GM23248 (cell line): ENCODE measurements at regions not wholly inside any gene's neighbourhood (a gene's known extent, or its start where the extent isn't known, plus 50 kb on each side); places are given as distances from the start of the nearest gene placed in this dataset.

Source experiments
- DNase-seq: peaks from one replicate; pipeline ENCODE4 v3.0.0-alpha.2; 2015
- H2AFZ ChIP-seq: fragments of 200-600 bp; sonication (generic); 2 replicates; pipeline ENCODE4 v1.6.1; 2016; ENCODE audit warnings: antibody characterized with exemption
- H3F3A ChIP-seq: fragments of 200-600 bp; sonication (generic); 2 replicates; pipeline ENCODE4 v1.6.1; 2016; ENCODE audit warnings: mild to moderate bottlenecking, antibody characterized with exemption, mixed run types; ENCODE audit not compliant: insufficient read depth
- H3K27ac ChIP-seq: fragments of 200-600 bp; sonication (generic); 2 replicates; pipeline ENCODE4 v1.5.1; 2016; ENCODE audit warnings: mild to moderate bottlenecking
- H3K27me3 ChIP-seq: fragments of 200-600 bp; sonication (generic); replicated peaks from 2 replicates; pipeline ENCODE4 v1.6.1; 2016; ENCODE audit warnings: mild to moderate bottlenecking; ENCODE audit not compliant: insufficient read depth
- H3K36me3 ChIP-seq: fragments of 200-600 bp; sonication (generic); 2 replicates; pipeline ENCODE4 v1.6.1; 2016; ENCODE audit warnings: low read depth, mild to moderate bottlenecking
- H3K4me1 ChIP-seq: fragments of 200-600 bp; sonication (generic); 2 replicates; pipeline ENCODE4 v1.6.1; 2016; ENCODE audit warnings: mild to moderate bottlenecking; ENCODE audit not compliant: insufficient read depth
- H3K4me2 ChIP-seq: fragments of 200-600 bp; sonication (generic); one replicate; pipeline ENCODE4 v1.6.1; 2016; ENCODE audit warnings: mild to moderate bottlenecking; ENCODE audit not compliant: unreplicated experiment
- H3K4me3 ChIP-seq: fragments of 200-600 bp; sonication (generic); 2 replicates; pipeline ENCODE4 v1.5.1; 2016; ENCODE audit warnings: mild to moderate bottlenecking
- H3K79me2 ChIP-seq: fragments of 200-600 bp; sonication (generic); 2 replicates; pipeline ENCODE4 v1.6.1; 2016; ENCODE audit warnings: mild to moderate bottlenecking; ENCODE audit not compliant: insufficient read depth
- H3K9ac ChIP-seq: fragments of 200-600 bp; sonication (generic); 2 replicates; pipeline ENCODE4 v1.6.1; 2016; ENCODE audit warnings: mild to moderate bottlenecking
- H3K9me2 ChIP-seq: fragments of 200-600 bp; sonication (generic); 2 replicates; pipeline ENCODE4 v1.6.1; 2016; ENCODE audit warnings: mixed run types, mild to moderate bottlenecking, moderate library complexity; ENCODE audit not compliant: insufficient read depth
- H3K9me3 ChIP-seq: fragments of 200-600 bp; sonication (generic); one replicate; pipeline ENCODE4 v1.6.1; 2017; ENCODE audit warnings: low read depth
- H4K20me1 ChIP-seq: fragments of 200-600 bp; sonication (generic); 2 replicates; pipeline ENCODE4 v1.6.0; 2016; ENCODE audit not compliant: insufficient read depth
- EZH2 ChIP-seq: fragments of 200-600 bp; sonication (generic); IDR thresholded peaks from 2 replicates; pipeline ENCODE4 v1.6.1; 2018; ENCODE audit warnings: antibody characterized with exemption, mild to moderate bottlenecking; ENCODE audit not compliant: insufficient read depth, poor library complexity, severe bottlenecking
- EZH2phosphoT487 ChIP-seq: fragments of 200-600 bp; sonication (generic); IDR thresholded peaks from 2 replicates; pipeline ENCODE4 v1.6.1; 2018; ENCODE audit warnings: antibody characterized with exemption, moderate library complexity, mild to moderate bottlenecking, low read depth; ENCODE audit not compliant: insufficient read depth
- WGBS, 2 experiments: methylation state at CpG; one replicate each; pipeline ENCODE4 v1.1.6; 2015 to 2017; ENCODE audit warnings: low lambda C conversion rate in 2 of 2, low coverage in 1 of 2; ENCODE audit errors: missing lambda C conversion rate in 2 of 2; 5-methylcytosine and 5-hydroxymethylcytosine counted together
- in situ Hi-C: fragments of 300-500 bp; cut with MboI; formaldehyde crosslinking; loops from 2 replicates; pipeline ENCODE4 v1.15.0; 2020

DNA sequence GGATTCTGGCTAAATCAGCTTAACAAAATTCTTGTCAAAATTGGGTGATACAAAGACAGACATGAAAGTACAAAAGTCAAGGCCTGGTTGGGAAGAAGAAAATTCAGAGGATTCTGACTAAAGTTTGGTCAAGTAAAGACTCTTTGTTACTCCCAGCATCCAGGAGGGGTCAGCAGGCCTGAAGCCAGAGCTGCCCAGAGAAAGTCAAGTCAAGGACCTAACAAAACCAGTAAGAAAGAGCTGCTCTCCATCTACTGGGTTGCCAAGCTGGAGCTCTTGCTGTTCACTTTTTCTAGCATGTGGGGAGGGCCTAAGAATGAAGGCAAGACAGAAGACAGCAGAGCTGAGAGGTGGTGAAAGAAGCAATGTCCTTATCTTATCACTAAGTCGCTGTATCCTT, 143.3 kb downstream of the C1D start:
- Histone ChIP-seq H3K9me2 (no peaks in the 10 kb centered on the region), H3K27me3 (no peaks in the 10 kb centered on the region), H3K9me3 (no peaks in the 10 kb centered on the region), H3F3A (peaks cover 22% of the 10 kb centered on the region), H3K4me1 (peaks cover 17% of the 10 kb centered on the region), H3K79me2 (no peaks in the 10 kb centered on the region), H4K20me1 (no peaks in the 10 kb centered on the region), H3K4me3 (no peak overlapping the region), H3K4me2 (no peak overlapping the region), H2AFZ (no peak overlapping the region), H3K27ac (no peak overlapping the region), H3K9ac (no peak overlapping the region), H3K36me3 (no peaks in the 10 kb centered on the region)
- in situ Hi-C loops: no loop called here
- DNase-seq: no peak
- WGBS, 2 experiments: 88 to 96% methylated on average over 1 of the region's 1 CpG
- TF ChIP-seq EZH2 (no peak), EZH2phosphoT487 (no peak)

DNA sequence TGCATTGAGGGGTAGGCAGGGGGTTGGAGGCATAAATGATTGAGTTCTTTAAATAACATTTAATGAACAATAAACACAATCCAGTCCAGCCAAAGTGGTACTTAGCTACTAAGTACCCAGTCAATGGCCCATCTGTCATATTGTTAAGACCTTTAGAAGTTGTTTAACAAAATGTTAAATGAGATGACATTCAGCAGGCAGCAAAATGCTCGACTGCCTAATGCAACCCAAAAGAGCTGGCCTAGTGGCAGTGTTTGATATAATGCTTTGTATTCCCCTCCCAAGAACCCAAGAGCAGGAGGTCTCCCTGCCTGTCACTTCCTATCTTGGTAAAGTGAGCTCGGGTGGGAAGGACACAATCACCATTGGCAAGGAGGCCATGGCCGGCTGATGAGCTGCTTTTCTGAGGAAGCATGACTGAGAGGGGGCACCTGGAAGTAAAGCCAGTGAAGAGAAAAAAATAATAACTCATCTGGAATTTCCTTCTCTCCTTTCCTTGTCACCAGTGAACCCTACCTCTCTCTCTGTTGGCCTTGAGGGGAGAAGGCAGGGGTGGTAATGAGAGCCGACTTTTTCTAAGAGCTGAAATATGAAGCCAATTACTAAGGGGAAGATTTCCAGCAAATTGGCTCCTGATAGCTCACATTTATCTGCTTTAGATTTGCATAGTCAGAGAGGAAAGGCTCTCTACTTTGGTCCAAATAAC, 140.6 kb downstream of the C1D start:
- no peak overlapping the region for H3K27ac ChIP-seq
- H3K4me2 ChIP-seq: no peak overlapping the region
- no peaks in the 10 kb centered on the region for H3K27me3 ChIP-seq
- H4K20me1 ChIP-seq: no peaks in the 10 kb centered on the region
- H3K79me2 ChIP-seq: no peaks in the 10 kb centered on the region
- in situ Hi-C loops: no loop called here
- H2AFZ ChIP-seq: peak overlapping the region; percentile 65; the same call in 1 of the 2 replicates
- no peaks in the 10 kb centered on the region for H3K9me2 ChIP-seq
- no peak overlapping the region for H3K9ac ChIP-seq
- H3K36me3 ChIP-seq: no peaks in the 10 kb centered on the region
- WGBS, 2 experiments: 70 to 75% methylated on average over 4 of the region's 4 CpGs
- no peak for DNase-seq
- H3F3A ChIP-seq: peaks cover 15% of the 10 kb centered on the region
- H3K9me3 ChIP-seq: no peaks in the 10 kb centered on the region
- H3K4me1 ChIP-seq: peaks cover 17% of the 10 kb centered on the region
- H3K4me3 ChIP-seq: no peak overlapping the region
- TF ChIP-seq EZH2phosphoT487: no peak
- no peak for TF ChIP-seq EZH2

DNA sequence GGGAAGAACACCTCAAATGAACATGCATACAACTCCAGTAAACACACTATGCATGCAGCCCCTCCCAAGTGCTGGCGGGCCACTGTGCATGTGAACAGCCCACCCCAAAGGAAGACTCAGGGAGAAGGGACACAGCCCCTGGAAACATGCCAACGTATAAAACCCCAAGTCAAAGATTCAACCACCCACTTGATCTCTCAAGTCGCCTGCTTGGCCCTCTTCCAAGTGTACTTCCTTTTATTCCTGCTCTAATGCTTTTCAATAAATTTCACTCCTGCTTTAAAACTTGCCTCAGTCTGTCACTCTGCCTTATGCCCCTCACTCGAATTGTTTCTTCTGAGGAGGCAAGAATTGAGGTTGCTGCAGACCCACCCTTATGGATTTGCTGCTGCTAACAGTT, 139.1 kb downstream of the C1D start:
- Histone ChIP-seq H4K20me1 (no peaks in the 10 kb centered on the region), H3K4me1 (peaks cover 4% of the 10 kb centered on the region; the same call in 1 of the 2 replicates), H3K27me3 (no peaks in the 10 kb centered on the region), H3K4me3 (no peak overlapping the region), H3K27ac (no peak overlapping the region), H3K9me3 (no peaks in the 10 kb centered on the region), H3K79me2 (no peaks in the 10 kb centered on the region), H3K9me2 (no peaks in the 10 kb centered on the region), H3K9ac (no peak overlapping the region), H3F3A (peaks cover 2% of the 10 kb centered on the region), H3K36me3 (no peaks in the 10 kb centered on the region), H3K4me2 (no peak overlapping the region), H2AFZ (no peak overlapping the region)
- TF ChIP-seq EZH2 (no peak), EZH2phosphoT487 (no peak)
- in situ Hi-C loops: no loop called here
- 44 to 48% methylated on average over 4 of the region's 4 CpGs for WGBS, 2 experiments
- DNase-seq: no peak

- Histone ChIP-seq H3F3A (no peaks in the 10 kb centered on the region), H3K27me3 (no peaks in the 10 kb centered on the region), H4K20me1 (no peaks in the 10 kb centered on the region), H3K4me2 (no peak overlapping the region), H3K4me1 (no peaks in the 10 kb centered on the region), H2AFZ (no peak overlapping the region), H3K9me2 (no peaks in the 10 kb centered on the region), H3K9me3 (no peaks in the 10 kb centered on the region), H3K9ac (no peak overlapping the region), H3K79me2 (no peaks in the 10 kb centered on the region), H3K36me3 (no peaks in the 10 kb centered on the region), H3K27ac (no peak overlapping the region), H3K4me3 (no peak overlapping the region)
- 75 to 77% methylated on average over 3 of the region's 3 CpGs for WGBS, 2 experiments
- DNase-seq: no peak
- no peak for TF ChIP-seq EZH2
- TF ChIP-seq EZH2phosphoT487: no peak
- in situ Hi-C loops: no loop called here
These were observed 135.3 kb downstream of the C1D start for GRCh38 chr2:67927501-67927900.

DNA sequence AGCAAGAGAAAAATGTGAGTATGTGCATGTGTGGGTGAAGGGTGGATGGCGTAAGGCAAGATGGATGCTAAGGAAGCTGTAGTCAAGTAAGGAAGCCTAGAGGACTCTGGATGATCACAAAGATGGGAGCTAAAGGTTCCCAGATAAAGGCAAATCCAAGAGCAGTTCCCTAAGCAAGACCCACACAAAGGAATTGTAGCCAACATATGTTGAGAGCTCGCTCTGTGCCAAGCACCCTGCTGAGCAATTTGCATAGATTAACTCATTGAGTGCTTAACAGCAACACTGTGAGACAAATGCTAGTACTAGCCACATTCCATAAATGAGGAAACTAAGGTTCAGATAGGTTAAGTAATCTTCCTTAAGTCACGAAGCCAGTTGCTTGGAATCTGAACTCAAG, 132.6 kb downstream of the C1D start:
- Histone ChIP-seq H4K20me1 (no peaks in the 10 kb centered on the region), H3K9me3 (no peaks in the 10 kb centered on the region), H2AFZ (no peak overlapping the region), H3K4me1 (no peaks in the 10 kb centered on the region), H3K4me2 (no peak overlapping the region), H3K36me3 (no peaks in the 10 kb centered on the region), H3K79me2 (no peaks in the 10 kb centered on the region), H3F3A (no peaks in the 10 kb centered on the region), H3K27ac (no peak overlapping the region), H3K9ac (no peak overlapping the region), H3K9me2 (no peaks in the 10 kb centered on the region), H3K27me3 (no peaks in the 10 kb centered on the region), H3K4me3 (no peak overlapping the region)
- TF ChIP-seq EZH2phosphoT487 (no peak), EZH2 (no peak)
- WGBS, 2 experiments: 92 to 95% methylated on average over 3 of the region's 3 CpGs
- in situ Hi-C loops: no loop called here
- no peak for DNase-seq
